ENCODE measurements at regions not wholly inside any gene's neighbourhood (a gene's known extent, or its start where the extent isn't known, plus 50 kb on each side); places are given as distances from the start of the nearest gene placed in this dataset.

DNA sequence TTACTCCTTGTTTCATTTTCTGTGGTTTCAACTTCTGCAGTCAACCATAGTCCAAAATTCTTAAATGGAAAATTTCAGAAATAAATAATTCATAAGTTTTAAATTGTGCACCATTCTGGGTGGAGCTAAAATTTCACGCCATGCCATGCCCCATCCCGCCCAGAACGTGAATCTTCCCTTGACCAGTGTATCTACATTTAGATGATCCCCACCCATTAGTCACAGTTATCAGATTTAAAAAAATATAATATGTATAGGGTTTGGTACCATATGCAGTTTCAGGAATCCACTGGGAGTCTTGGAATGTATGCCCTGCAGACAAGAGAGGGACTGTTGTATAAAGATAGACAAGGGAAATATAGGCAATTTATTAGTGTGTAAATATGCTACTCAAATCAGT is 759.7 kb upstream of the ZNF608 start:
- no peak overlapping the region for H3K4me3 ChIP-seq (ENCODE audit: low read depth, low read length)
- DNase-seq (ENCODE audit: low read depth), result no peak
- TF ChIP-seq CTCF (conservative IDR thresholded peaks at IDR 0.05; ENCODE audit: low read depth, low read length), result no peak

GRCh38 chr5:125508225-125508624 is 761.8 kb upstream of the ZNF608 start:
- DNase-seq (ENCODE audit: low read depth), result no peak
- no peak for TF ChIP-seq CTCF (conservative IDR thresholded peaks at IDR 0.05; ENCODE audit: low read depth, low read length)
- no peak overlapping the region for H3K4me3 ChIP-seq (ENCODE audit: low read depth, low read length)

- TF ChIP-seq CTCF (conservative IDR thresholded peaks at IDR 0.05; ENCODE audit: low read depth, low read length), result no peak
- H3K4me3 ChIP-seq (ENCODE audit: low read depth, low read length), result no peak overlapping the region
- DNase-seq (ENCODE audit: low read depth), result no peak
Measured at GRCh38 chr5:125510651-125511050, 764.2 kb upstream of the ZNF608 start.

GRCh38 chr5:125517973-125518550 is 771.6 kb upstream of the ZNF608 start:
- no peak overlapping the region for H3K4me3 ChIP-seq (ENCODE audit: low read depth, low read length)
- TF ChIP-seq CTCF (conservative IDR thresholded peaks at IDR 0.05; ENCODE audit: low read depth, low read length), result no peak
- no peak for DNase-seq (ENCODE audit: low read depth)

GRCh38 chr5:125521289-125521688 is 774.9 kb upstream of the ZNF608 start:
- DNase-seq (ENCODE audit: low read depth), result no peak
- TF ChIP-seq CTCF (conservative IDR thresholded peaks at IDR 0.05; ENCODE audit: low read depth, low read length), result no peak
- no peak overlapping the region for H3K4me3 ChIP-seq (ENCODE audit: low read depth, low read length)

- DNase-seq (ENCODE audit: low read depth), result no peak
- no peak for TF ChIP-seq CTCF (conservative IDR thresholded peaks at IDR 0.05; ENCODE audit: low read depth, low read length)
- H3K4me3 ChIP-seq (ENCODE audit: low read depth, low read length), result no peak overlapping the region
Measured at GRCh38 chr5:125525356-125525755, 778.9 kb upstream of the ZNF608 start.

DNA sequence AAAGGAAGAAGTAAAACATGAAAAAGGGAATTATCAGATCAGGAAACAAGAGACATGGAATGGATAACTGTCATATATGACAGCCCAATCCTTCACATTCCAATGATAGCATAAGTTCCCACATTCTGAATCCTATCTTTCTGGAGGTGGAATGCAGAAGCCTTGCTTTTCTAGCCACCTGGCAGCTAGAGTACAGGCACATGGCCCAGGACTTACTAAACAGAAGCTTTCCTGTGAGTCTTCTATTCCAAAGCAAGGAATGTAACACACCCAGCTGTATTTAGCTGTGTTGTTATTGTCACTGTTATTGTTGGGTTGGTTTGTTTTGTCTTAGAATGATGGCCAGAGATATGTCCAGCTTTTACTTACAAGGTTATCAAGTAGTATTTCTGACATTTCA is 780.5 kb upstream of the ZNF608 start:
- no peak for TF ChIP-seq CTCF (conservative IDR thresholded peaks at IDR 0.05; ENCODE audit: low read depth, low read length)
- no peak for DNase-seq (ENCODE audit: low read depth)
- H3K4me3 ChIP-seq (ENCODE audit: low read depth, low read length), result no peak overlapping the region
